ENCODE measurements at regions not wholly inside any gene's neighbourhood (a gene's known extent, or its start where the extent isn't known, plus 50 kb on each side); places are given as distances from the start of the nearest gene placed in this dataset.
"Not testable (repeated sequence)": the region's sequence is repeated elsewhere in the genome, so short reads cannot be mapped to it uniquely, and the experiment has no call there.

- Histone ChIP-seq H3K36me3 (replicated peaks in 1 of 2; ENCODE audit: control insufficient read depth in 1 of 2, insufficient read depth in 2 of 2, low read length in 2 of 2) (no peaks in the 10 kb centered on the region), H3K4me1 (ENCODE audit: insufficient read depth, low read length) (no peaks in the 10 kb centered on the region), H4K20me1 (ENCODE audit: insufficient read depth, low read length) (no peaks in the 10 kb centered on the region), H3K79me2 (ENCODE audit: insufficient read depth, low read length) (no peaks in the 10 kb centered on the region), H3K27ac (ENCODE audit: extremely low read length, insufficient read depth, low read length) (no peak overlapping the region), H3K9me3 (ENCODE audit: low read length) (no peaks in the 10 kb centered on the region), H3K27me3 (ENCODE audit: control insufficient read depth in 1 of 2, insufficient read depth in 2 of 2, low read length in 2 of 2) (no peaks in the 10 kb centered on the region), H2AFZ (ENCODE audit: low read length) (no peak overlapping the region), H3K4me2 (ENCODE audit: low read depth, low read length) (no peak overlapping the region), H3K4me3 (replicated peaks in 1 of 3; ENCODE audit: insufficient read depth in 1 of 3, low read depth in 2 of 3, low read length in 3 of 3) (no peak overlapping the region), H3K9ac (ENCODE audit: insufficient read depth, low read depth, low read length) (no peak overlapping the region)
- ChIA-PET POLR2A (no interaction called here), CTCF (ENCODE audit: low intra/inter-chr PET ratio, low total read pairs) (no interaction called here)
- intact Hi-C loops (cut with micrococcal nuclease; ENCODE audit: unreplicated experiment), result no loop called here
- WGBS (ENCODE audit: low lambda C conversion rate), result 13% methylated on average over 7 of the region's 7 CpGs
- BruUV-seq (replicated peaks), result no TSS peak
- FAIRE-seq (no peak), DNase-seq (ENCODE audit: low spot score) (no peak), ATAC-seq (no peak)
- in situ Hi-C loops (cut with HindIII; ENCODE audit: extremely low pct_ligation_motif_present, low pct_unique_long_range_greater_than_20kb), result no loop called here
- TF ChIP-seq PBX2 (CRISPR knock-in tag; IDR thresholded peaks at IDR 0.05), result no peak
Measured at GRCh38 chr7:109641445-109641844, 1071.8 kb downstream of the DNAJB9 start.

GRCh38 chr7:109646124-109646523 is 1076.5 kb downstream of the DNAJB9 start:
- whole genome bisulfite sequencing (ENCODE audit: low lambda C conversion rate), result 22% methylated on average over 7 of the region's 7 CpGs
- no peak overlapping the region for H3K4me2 ChIP-seq (ENCODE audit: low read depth, low read length)

GRCh38 chr7:109646594-109646993 is 1076.9 kb downstream of the DNAJB9 start:
- FAIRE-seq; H2AFZ ChIP-seq (ENCODE audit: low read length); H3K9me3 ChIP-seq (ENCODE audit: low read length); H3K36me3 ChIP-seq (replicated peaks in 1 of 2; ENCODE audit: control insufficient read depth in 1 of 2, insufficient read depth in 2 of 2, low read length in 2 of 2); H3K27me3 ChIP-seq (ENCODE audit: control insufficient read depth in 1 of 2, insufficient read depth in 2 of 2, low read length in 2 of 2); H3K4me1 ChIP-seq (ENCODE audit: insufficient read depth, low read length); intact Hi-C loops (cut with micrococcal nuclease; ENCODE audit: unreplicated experiment); ATAC-seq; H3K79me2 ChIP-seq (ENCODE audit: insufficient read depth, low read length); CTCF ChIA-PET (ENCODE audit: low intra/inter-chr PET ratio, low total read pairs); H3K4me2 ChIP-seq (ENCODE audit: low read depth, low read length); H3K4me3 ChIP-seq (replicated peaks in 1 of 3; ENCODE audit: insufficient read depth in 1 of 3, low read depth in 2 of 3, low read length in 3 of 3); H3K27ac ChIP-seq (ENCODE audit: extremely low read length, insufficient read depth, low read length); in situ Hi-C loops (cut with HindIII; ENCODE audit: extremely low pct_ligation_motif_present, low pct_unique_long_range_greater_than_20kb); POLR2A ChIA-PET; H4K20me1 ChIP-seq (ENCODE audit: insufficient read depth, low read length); DNase-seq (ENCODE audit: low spot score); H3K9ac ChIP-seq (ENCODE audit: insufficient read depth, low read depth, low read length); BruUV-seq (replicated peaks): not testable (repeated sequence)
- 2% methylated on average over 5 of the region's 5 CpGs for WGBS (ENCODE audit: low lambda C conversion rate)

More at GRCh38 chr7:109646124-109646523, 1076.5 kb downstream of the DNAJB9 start:
- Histone ChIP-seq H3K79me2 (ENCODE audit: insufficient read depth, low read length) (no peaks in the 10 kb centered on the region), H3K27ac (ENCODE audit: extremely low read length, insufficient read depth, low read length) (no peak overlapping the region), H3K27me3 (ENCODE audit: control insufficient read depth in 1 of 2, insufficient read depth in 2 of 2, low read length in 2 of 2) (no peaks in the 10 kb centered on the region), H3K36me3 (replicated peaks in 1 of 2; ENCODE audit: control insufficient read depth in 1 of 2, insufficient read depth in 2 of 2, low read length in 2 of 2) (no peaks in the 10 kb centered on the region), H3K9me3 (ENCODE audit: low read length) (no peaks in the 10 kb centered on the region), H2AFZ (ENCODE audit: low read length) (no peak overlapping the region), H3K4me3 (replicated peaks in 1 of 3; ENCODE audit: insufficient read depth in 1 of 3, low read depth in 2 of 3, low read length in 3 of 3) (no peak overlapping the region), H4K20me1 (ENCODE audit: insufficient read depth, low read length) (no peaks in the 10 kb centered on the region), H3K9ac (ENCODE audit: insufficient read depth, low read depth, low read length) (no peak overlapping the region), H3K4me1 (ENCODE audit: insufficient read depth, low read length) (no peaks in the 10 kb centered on the region)
- ChIA-PET POLR2A (no interaction called here), CTCF (ENCODE audit: low intra/inter-chr PET ratio, low total read pairs) (no interaction called here)
- no TSS peak for BruUV-seq (replicated peaks)
- ATAC-seq, result no peak
- TF ChIP-seq ZNF230 (CRISPR knock-in tag; IDR thresholded peaks at IDR 0.05), result no peak
- no peak for TF ChIP-seq HNF4A (CRISPR knock-in tag; IDR thresholded peaks at IDR 0.05)
- no peak for TF ChIP-seq PAXIP1 (CRISPR knock-in tag; conservative IDR thresholded peaks at IDR 0.05)
- in situ Hi-C loops (cut with HindIII; ENCODE audit: extremely low pct_ligation_motif_present, low pct_unique_long_range_greater_than_20kb), result no loop called here
- intact Hi-C loops (cut with micrococcal nuclease; ENCODE audit: unreplicated experiment), result no loop called here
- FAIRE-seq, result no peak
- no peak for DNase-seq (ENCODE audit: low spot score)
